DMS153 treated with DMSO at 0.1 percent for 48 hours (cell line): ENCODE measurements at regions not wholly inside any gene's neighbourhood (a gene's known extent, or its start where the extent isn't known, plus 50 kb on each side); places are given as distances from the start of the nearest gene placed in this dataset.
"Not testable (repeated sequence)": the region's sequence is repeated elsewhere in the genome, so short reads cannot be mapped to it uniquely, and the experiment has no call there.

ENCODE experiments used
- DNase-seq: peaks from one replicate; lab custom pipeline; 2025; ENCODE audit not compliant: unreplicated experiment; lab: John Stamatoyannopoulos, UW

- DNase-seq: not testable (repeated sequence)
Observed at GRCh38 chr5:109283086-109283485, 126.7 kb downstream of the PJA2 start.

GRCh38 chr5:109281136-109281690 lies 128.6 kb downstream of the PJA2 start:
- DNase-seq: peak; percentile 43

DNA sequence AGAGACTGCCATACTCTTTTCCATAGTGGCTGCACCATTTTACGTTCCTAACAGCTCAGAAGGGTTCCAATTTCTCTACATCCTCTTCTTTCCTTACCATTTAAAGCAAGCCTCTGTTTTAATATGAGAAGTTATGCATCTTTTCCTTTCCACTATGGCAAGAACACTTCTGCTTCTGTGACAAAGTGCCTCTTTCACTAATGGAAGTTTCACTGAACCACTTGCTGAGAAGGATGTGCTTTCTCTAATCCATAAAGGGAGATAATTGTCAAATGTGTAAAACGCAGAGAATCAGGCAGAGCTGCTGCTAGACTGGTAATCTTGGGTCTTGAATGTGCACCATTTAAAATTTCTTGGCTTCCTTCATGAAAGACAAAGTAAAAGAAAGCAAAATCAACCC lies 131.6 kb downstream of the PJA2 start:
- no peak for DNase-seq

DNA sequence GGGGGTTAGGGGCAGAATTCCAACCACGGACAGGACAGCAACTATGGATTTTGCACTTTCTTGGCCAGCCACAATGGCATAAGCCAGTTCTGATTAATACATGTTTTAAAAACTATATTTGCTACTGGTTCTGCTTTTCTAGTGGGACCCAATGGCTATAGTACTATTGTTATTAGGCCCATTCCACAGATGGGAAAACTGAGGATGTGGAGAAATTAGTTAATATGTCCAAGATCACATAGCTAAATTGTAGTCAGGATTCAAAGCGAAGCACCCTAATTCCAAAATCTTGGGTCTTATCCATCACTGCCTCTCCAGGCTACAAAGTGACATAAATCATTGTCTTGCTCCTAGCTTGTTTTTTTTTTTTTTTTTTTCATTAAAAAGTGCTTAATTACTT lies 133.9 kb downstream of the PJA2 start:
- DNase-seq: no peak

- no peak for DNase-seq
Observed at GRCh38 chr5:109273594-109273993, 136.2 kb downstream of the PJA2 start.

GRCh38 chr5:109267283-109267682 lies 142.5 kb downstream of the PJA2 start:
- no peak for DNase-seq

DNA sequence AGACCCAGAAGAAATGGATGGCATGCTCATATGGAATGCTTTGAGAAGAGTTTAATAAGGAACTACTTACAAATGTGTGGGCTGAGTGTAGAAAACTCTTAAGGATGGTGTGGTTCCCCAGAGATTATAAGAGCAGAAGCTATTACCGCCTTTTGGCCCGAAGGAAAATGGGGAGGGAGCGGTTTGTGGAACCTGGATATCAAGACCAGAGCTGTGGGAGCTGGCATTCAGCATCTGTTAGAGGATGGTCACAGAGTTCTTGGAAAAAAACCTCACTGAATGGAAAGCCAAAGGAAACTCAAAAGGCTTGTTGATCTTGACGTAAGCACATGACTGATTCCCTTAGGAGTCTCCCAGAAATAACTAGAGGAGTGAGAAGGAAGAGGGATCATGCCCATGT lies 151.0 kb downstream of the PJA2 start:
- DNase-seq: no peak

DNA sequence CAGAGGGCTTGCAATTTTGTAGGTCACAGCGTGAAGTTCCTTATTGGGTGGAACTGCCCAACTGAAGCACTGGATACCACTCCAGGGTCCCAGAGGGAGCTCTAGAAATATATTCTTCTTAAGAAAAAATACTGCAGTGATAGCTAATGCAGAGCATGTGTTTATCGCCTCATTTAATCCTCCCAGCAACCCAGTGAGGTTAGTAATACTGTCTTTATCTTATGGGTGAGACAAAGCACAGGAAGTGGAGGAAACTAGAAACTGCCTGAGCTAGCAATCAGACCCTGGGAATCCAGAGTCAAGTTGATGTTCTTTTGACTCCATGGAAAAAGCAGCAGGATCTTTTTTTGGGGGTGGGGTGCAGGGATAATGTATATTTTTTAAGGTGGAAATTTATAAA lies 153.3 kb downstream of the PJA2 start:
- DNase-seq: no peak

- no peak for DNase-seq
Observed at GRCh38 chr5:109254511-109254910, 155.3 kb downstream of the PJA2 start.

DNA sequence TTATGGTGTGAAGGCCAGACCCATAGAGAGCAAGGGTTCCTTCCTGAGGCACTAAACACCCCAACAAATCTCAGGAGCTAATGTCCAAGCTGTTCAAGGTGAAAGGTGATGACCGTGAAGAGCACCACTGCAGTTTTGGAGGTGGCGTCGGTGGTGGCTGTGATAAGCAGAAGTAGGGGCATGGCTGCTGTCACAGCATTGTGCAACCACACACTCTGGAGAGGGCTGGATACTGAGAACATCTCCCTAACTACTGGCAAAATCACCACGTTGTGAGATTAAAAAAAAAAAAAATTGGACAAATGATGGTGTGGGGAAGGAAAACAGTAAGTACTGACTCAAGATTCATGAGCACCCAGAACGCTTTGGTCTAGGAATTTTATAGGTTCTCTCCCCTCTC lies 156.5 kb downstream of the PJA2 start:
- DNase-seq: no peak

GRCh38 chr5:109252731-109253130 lies 157.0 kb downstream of the PJA2 start:
- no peak for DNase-seq

GRCh38 chr5:109250533-109251329 lies 159.0 kb downstream of the PJA2 start:
- no peak for DNase-seq

DNA sequence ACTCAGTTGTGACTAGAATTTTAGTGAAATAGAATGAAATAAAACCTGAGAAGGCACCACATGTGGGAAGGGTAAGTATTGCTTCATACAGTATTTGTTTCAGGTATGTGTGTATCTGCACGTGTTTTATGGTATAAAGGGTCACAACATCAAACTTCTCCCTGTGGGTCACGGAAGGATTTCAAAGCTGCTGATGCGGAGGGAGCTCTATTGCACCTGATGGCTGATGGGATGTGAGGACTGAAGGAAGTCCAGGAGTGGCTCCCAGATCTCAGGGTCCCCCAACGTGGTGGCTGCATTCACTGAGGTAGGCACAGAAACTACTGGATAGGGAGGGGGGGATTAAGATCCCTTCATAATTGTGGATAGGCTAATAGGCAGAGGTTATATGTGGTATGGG lies 159.7 kb downstream of the PJA2 start:
- DNase-seq: no peak

DNA sequence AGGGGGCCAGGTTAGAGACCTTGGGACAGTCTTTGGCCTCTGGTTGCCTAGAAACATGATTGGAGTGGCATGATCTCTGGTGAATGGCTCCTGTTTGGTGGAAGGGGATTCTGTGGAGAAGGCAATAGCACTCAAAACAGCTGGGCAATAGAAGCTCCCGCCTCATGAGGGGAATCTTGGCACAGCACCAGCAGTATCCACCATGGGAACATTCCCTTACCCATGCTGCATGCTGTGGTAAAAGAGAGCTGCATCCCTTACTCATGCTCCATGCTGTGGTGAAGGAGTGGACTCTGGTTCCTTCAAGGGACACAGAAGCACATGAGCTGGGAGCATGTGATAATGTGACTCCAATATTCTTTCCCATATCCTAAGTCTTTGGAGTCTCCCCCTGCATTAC lies 160.6 kb downstream of the PJA2 start:
- DNase-seq: no peak

GRCh38 chr5:109247986-109248385 lies 161.8 kb downstream of the PJA2 start:
- DNase-seq: no peak

- DNase-seq: no peak
Observed at GRCh38 chr5:109246841-109247592, 162.8 kb downstream of the PJA2 start.
